HuH-7 (cell line): ENCODE measurements at regions not wholly inside any gene's neighbourhood (a gene's known extent, or its start where the extent isn't known, plus 50 kb on each side); places are given as distances from the start of the nearest gene placed in this dataset.

Experiments used
- DNase-seq: peaks from one replicate; pipeline ENCODE4 v3.0.0; 2011; ENCODE audit warnings: low spot score

GRCh38 chr17:73694491-73694890 is 50.2 kb upstream of the SDK2 start:
- DNase-seq, result no peak

GRCh38 chr17:73695035-73695738 is 50.9 kb upstream of the SDK2 start:
- DNase-seq, result no peak

GRCh38 chr17:73696251-73696650 is 52.0 kb upstream of the SDK2 start:
- no peak for DNase-seq

- DNase-seq, result no peak
These were observed 53.6 kb upstream of the SDK2 start for GRCh38 chr17:73697872-73698271.

GRCh38 chr17:73698966-73699365 is 54.7 kb upstream of the SDK2 start:
- DNase-seq, result no peak

DNA sequence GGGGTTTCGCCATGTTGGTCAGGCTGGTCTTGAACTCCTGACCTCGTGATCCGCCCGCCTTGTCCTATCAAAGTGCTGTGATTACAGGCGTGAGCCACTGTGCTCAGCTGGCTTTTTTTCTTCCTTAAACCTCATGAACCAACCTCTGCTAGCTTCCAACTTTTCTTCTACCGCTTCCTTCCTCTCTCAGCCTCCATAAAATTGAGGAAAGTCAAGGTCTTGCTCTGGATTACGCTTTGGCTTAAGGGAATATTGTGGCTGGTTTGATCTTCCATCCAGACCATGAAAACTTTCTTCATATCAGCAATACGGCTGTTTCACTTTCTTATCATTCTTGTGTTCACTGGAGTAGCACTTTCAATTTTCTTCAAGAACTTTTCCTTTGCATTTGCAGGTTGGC is 57.5 kb upstream of the SDK2 start:
- no peak for DNase-seq

DNA sequence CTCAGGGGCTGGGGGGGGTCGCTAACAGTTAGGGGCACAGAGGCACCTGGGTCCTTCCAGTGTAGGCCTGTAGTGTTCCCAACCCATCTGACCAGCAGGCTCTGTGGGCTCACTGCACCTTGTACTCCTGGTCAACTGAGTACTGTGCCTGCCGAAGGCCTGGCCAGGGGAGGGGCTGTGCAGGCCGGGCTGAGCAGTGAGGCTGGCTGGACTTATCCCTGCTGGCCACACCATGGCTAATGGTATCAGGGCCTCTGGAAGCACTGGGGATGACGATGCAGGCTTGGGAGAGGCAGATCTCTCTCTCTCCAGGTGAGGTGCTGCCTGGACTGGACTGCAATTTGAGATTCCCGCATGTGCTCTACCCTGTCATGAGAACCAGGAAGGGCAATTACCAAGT is 58.9 kb upstream of the SDK2 start:
- DNase-seq, result no peak

GRCh38 chr17:73703917-73704316 is 59.7 kb upstream of the SDK2 start:
- DNase-seq, result no peak

GRCh38 chr17:73705594-73705993 is 61.3 kb upstream of the SDK2 start:
- DNase-seq, result no peak

- DNase-seq, result no peak
These were observed 62.2 kb upstream of the SDK2 start for GRCh38 chr17:73706428-73706827.

GRCh38 chr17:73706858-73707257 is 62.6 kb upstream of the SDK2 start:
- no peak for DNase-seq

DNA sequence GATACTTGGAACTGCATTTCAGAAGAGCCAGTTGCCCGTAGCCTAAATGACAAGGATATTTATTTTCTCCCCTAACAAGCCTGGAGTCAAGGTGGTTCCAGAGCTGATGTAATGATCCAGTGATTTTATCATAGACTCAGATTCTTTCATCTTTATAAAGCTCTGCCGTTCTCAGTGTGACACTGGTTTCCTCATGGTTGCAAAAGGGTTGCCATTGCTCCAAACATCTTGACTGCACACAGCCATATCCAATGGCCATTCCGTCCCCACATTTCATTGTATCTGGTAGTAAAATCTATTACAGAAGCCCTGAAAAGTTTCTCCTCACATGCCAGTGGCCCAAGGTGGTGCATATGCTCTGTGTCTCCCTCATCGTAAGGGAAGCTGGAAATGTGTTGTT is 63.1 kb upstream of the SDK2 start:
- no peak for DNase-seq

GRCh38 chr17:73710095-73710592 is 65.9 kb upstream of the SDK2 start:
- peak; percentile 68 for DNase-seq

GRCh38 chr17:73711184-73711583 is 66.9 kb upstream of the SDK2 start:
- no peak for DNase-seq

GRCh38 chr17:73711916-73712315 is 67.7 kb upstream of the SDK2 start:
- no peak for DNase-seq

GRCh38 chr17:73713136-73713535 is 68.9 kb upstream of the SDK2 start:
- no peak for DNase-seq

DNA sequence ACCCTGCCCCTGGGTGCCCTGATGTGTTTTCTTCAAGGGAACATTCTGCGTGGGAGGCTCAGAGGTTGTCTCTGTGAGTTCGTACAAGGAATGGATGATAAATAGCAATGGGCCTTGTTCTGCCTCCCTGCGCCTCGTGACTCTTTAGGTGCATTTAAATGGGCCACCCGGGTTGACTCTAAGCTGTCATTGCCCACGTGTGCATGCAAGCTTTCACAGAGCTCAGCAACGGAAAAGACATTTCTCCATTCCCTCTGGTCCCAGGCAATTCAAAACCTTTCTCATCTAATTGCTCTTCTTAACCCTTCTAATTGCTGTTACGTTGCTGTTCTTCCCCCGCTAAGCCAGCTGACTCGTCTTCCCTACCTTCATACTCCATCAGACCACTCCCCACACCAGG is 71.5 kb upstream of the SDK2 start:
- DNase-seq, result no peak

GRCh38 chr17:73717690-73718089 is 73.4 kb upstream of the SDK2 start:
- DNase-seq, result no peak

DNA sequence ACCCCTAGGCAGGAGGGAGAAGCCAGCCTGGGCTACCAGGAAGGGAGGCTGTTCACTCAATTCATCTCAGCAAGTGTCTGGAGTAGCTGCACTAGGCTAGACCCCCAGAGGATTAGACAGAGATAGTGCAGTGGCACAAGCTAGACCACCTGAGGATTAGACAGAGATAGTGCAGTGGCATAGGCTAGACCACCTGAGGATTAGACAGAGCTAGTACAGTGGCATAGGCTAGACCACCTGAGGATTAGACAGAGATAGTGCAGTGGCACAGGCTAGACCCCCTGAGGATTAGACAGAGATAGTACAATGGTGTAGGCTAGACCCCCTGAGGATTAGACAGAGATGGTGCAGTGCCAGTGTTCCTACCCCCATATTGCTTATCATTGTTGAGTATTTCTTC is 74.1 kb upstream of the SDK2 start:
- no peak for DNase-seq

- no peak for DNase-seq
These were observed 74.7 kb upstream of the SDK2 start for GRCh38 chr17:73718912-73719311.

DNA sequence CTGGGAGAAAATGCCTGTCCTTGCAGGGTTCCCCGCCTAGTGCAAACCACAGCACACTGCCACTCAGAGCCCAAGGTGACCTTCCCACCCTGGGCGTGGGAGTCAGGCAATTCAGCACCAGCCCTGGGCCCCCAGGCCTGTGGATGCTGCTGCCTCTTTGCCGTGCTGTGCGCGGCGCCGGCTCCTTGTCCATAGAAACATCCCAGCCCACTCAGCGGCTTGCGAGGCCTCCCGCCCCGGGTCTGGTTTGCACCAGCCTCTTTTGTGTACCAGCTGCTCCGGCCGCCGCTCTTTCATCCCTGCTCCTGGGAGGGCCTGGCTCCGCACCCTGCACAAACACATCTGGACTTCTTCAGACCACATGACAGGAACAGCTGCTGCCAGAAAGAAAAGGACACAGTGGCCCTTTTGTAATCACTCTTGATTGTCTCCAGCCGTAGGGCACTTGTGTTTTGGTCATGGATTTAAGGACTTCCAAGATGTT is 75.4 kb upstream of the SDK2 start:
- DNase-seq, result no peak

DNA sequence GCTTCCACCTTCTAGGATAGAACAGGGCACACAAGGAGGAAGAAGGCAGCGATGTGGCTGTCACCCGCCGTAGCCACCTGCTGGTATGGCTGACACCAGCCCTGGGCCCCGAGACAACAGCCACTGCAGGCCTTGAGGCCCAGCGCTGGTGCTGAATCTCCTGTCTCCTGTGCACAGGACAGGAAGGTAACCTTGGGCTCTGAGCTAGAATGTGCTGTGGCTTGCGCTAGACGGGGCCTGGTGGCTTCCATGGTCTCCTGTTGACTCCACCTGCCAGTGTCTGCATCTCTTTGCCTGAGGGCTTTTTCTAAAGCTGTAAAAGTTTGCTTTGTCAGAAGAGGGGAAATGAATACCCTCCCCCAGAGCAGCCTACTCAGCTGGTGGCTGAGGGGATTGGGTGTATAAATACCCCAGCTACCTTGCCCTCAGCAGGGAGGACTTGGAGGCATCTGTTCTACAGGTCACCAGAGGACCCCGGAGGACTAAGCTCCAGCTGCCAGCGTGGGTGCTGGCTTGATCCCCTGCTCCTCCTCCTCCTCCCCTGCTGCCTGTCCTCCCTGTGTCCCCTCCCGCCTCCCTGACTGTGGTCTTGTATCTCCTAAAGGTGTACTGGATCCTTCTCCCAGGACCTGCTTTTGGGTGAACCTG is 76.1 kb upstream of the SDK2 start:
- DNase-seq, result no peak

GRCh38 chr17:73722165-73722564 is 77.9 kb upstream of the SDK2 start:
- no peak for DNase-seq

GRCh38 chr17:73723317-73723716 is 79.1 kb upstream of the SDK2 start:
- DNase-seq, result no peak
